Parathyroid adenoma (tissue), 2 donors: ENCODE measurements at regions not wholly inside any gene's neighbourhood (a gene's known extent, or its start where the extent isn't known, plus 50 kb on each side); places are given as distances from the start of the nearest gene placed in this dataset.

ENCODE experiments used
- H2AFZ ChIP-seq: fragments of 300-600 bp; sonication (generic); one replicate; pipeline ENCODE4 v1.7.0; 2017; ENCODE audit warnings: antibody characterized with exemption, mild to moderate bottlenecking
- H3K27ac ChIP-seq: fragments of 300-600 bp; sonication (generic); one replicate; pipeline ENCODE4 v1.7.0; 2017
- H3K27me3 ChIP-seq: fragments of 300-600 bp; sonication (generic); one replicate; pipeline ENCODE4 v1.7.0; 2017; ENCODE audit warnings: low read length; ENCODE audit not compliant: control insufficient read depth, insufficient read depth
- H3K36me3 ChIP-seq: fragments of 300-600 bp; sonication (generic); one replicate; pipeline ENCODE4 v1.7.0; 2017; ENCODE audit warnings: low read length; ENCODE audit not compliant: control insufficient read depth, insufficient read depth
- H3K4me1 ChIP-seq: fragments of 300-600 bp; sonication (generic); one replicate; pipeline ENCODE4 v1.7.0; 2017; ENCODE audit warnings: control low read depth
- H3K4me2 ChIP-seq: fragments of 300-600 bp; sonication (generic); one replicate; pipeline ENCODE4 v1.7.0; 2017; ENCODE audit warnings: low read length
- H3K4me3 ChIP-seq: fragments of 300-600 bp; sonication (generic); one replicate; pipeline ENCODE4 v1.7.0; 2017; ENCODE audit warnings: low read depth, low read length
- H3K79me2 ChIP-seq: fragments of 300-600 bp; sonication (generic); one replicate; pipeline ENCODE4 v1.7.0; 2017; ENCODE audit warnings: control low read depth
- H3K9ac ChIP-seq: fragments of 300-600 bp; sonication (generic); one replicate; pipeline ENCODE4 v1.7.0; 2017; ENCODE audit warnings: mild to moderate bottlenecking
- H3K9me3 ChIP-seq: fragments of 300-600 bp; sonication (generic); one replicate; pipeline ENCODE4 v1.7.0; 2017; ENCODE audit warnings: low read length; ENCODE audit not compliant: control insufficient read depth
- TF ChIP-seq, protein P1 (sequence below): fragments of 300-600 bp; sonication (generic); IDR thresholded peaks from one replicate; pipeline ENCODE4 v1.7.0; 2017; ENCODE audit warnings: antibody characterized with exemption, mild to moderate bottlenecking
- donor health status: primary hyperparathyroidism.

DNA sequence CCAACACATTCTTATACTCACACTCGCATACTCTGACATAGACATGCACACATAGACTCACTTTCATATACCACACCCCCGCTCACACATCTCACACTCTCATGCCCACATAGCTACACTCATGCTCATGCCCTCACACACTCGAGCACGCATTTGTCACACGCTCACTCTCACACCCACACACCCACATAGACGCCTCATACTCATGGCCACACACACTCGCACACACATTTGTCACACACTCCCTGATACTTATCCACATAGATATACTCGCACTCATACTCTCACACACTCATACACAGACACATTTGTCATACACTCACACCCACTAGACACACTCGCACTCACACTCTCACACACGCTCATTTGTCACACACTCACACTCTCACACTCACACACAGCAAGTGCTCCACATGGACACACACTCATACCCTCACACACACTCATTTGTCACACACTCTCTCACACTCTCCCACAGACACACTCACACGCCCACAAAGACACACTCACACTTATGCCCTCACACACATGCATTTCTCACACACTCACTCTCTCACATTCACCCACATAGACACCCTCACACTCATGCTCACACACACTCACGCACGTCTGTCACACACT, 50.9 kb downstream of the TNP1 start:
- peaks cover 3% of the 10 kb centered on the region for H3K4me1 ChIP-seq

GRCh38 chr2:216807857-216808272, 52.0 kb downstream of the TNP1 start:
- Histone ChIP-seq H3K9me3 (no peaks in the 10 kb centered on the region), H3K36me3 (no peaks in the 10 kb centered on the region), H3K27ac (no peak overlapping the region), H3K4me2 (no peak overlapping the region), H3K27me3 (no peaks in the 10 kb centered on the region), H3K79me2 (no peaks in the 10 kb centered on the region), H3K9ac (no peak overlapping the region), H3K4me3 (no peak overlapping the region), H2AFZ (peak overlapping the region; percentile 33), H3K4me1 (peaks cover 3% of the 10 kb centered on the region)
- TF ChIP-seq, protein P1, sequence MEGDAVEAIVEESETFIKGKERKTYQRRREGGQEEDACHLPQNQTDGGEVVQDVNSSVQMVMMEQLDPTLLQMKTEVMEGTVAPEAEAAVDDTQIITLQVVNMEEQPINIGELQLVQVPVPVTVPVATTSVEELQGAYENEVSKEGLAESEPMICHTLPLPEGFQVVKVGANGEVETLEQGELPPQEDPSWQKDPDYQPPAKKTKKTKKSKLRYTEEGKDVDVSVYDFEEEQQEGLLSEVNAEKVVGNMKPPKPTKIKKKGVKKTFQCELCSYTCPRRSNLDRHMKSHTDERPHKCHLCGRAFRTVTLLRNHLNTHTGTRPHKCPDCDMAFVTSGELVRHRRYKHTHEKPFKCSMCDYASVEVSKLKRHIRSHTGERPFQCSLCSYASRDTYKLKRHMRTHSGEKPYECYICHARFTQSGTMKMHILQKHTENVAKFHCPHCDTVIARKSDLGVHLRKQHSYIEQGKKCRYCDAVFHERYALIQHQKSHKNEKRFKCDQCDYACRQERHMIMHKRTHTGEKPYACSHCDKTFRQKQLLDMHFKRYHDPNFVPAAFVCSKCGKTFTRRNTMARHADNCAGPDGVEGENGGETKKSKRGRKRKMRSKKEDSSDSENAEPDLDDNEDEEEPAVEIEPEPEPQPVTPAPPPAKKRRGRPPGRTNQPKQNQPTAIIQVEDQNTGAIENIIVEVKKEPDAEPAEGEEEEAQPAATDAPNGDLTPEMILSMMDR, result no peak

More for the DNA sequence above, 50.9 kb downstream of the TNP1 start:
- TF ChIP-seq, protein P1, result no peak
- no peak overlapping the region for H3K9ac ChIP-seq
- H3K4me2 ChIP-seq, result no peak overlapping the region
- H3K4me3 ChIP-seq, result no peak overlapping the region
- H3K27ac ChIP-seq, result no peak overlapping the region
- H3K9me3 ChIP-seq, result no peaks in the 10 kb centered on the region
- no peaks in the 10 kb centered on the region for H3K27me3 ChIP-seq
- H3K79me2 ChIP-seq, result no peaks in the 10 kb centered on the region
- H3K36me3 ChIP-seq, result no peaks in the 10 kb centered on the region
- no peak overlapping the region for H2AFZ ChIP-seq

- Histone ChIP-seq H3K4me2 (no peak overlapping the region), H3K9ac (no peak overlapping the region), H3K79me2 (no peaks in the 10 kb centered on the region), H3K4me3 (no peak overlapping the region), H3K27me3 (no peaks in the 10 kb centered on the region), H3K27ac (no peak overlapping the region), H3K36me3 (no peaks in the 10 kb centered on the region), H3K9me3 (no peaks in the 10 kb centered on the region), H3K4me1 (peaks cover 3% of the 10 kb centered on the region), H2AFZ (no peak overlapping the region)
- TF ChIP-seq, protein P1, result no peak
Measured at GRCh38 chr2:216804357-216805350, 55.2 kb downstream of the TNP1 start.

DNA sequence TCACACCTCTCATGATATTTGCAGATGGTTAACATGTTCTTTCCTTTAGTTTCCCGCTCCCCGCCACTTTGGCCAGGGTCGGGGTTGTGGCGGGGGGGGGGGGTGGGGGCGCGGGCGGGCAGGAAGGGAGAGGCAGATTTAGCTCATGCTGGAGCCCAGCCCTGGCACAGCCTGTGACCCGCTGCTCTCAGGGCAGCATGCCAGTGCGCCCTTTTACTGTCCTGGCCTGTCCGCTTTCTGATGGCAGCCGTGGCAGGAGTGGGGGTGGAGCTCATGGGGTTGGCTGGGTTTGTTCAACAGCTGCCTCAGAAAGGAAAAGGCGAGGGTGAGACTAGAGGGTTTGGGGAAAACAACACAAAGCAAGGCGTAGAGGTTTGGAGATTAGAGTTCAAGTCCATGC, 56.1 kb downstream of the TNP1 start:
- H2AFZ ChIP-seq, result no peak overlapping the region
- peaks cover 3% of the 10 kb centered on the region for H3K4me1 ChIP-seq
- H3K9ac ChIP-seq, result no peak overlapping the region
- H3K27ac ChIP-seq, result no peak overlapping the region
- no peak overlapping the region for H3K4me2 ChIP-seq
- H3K79me2 ChIP-seq, result no peaks in the 10 kb centered on the region
- no peak overlapping the region for H3K4me3 ChIP-seq
- H3K27me3 ChIP-seq, result no peaks in the 10 kb centered on the region
- H3K9me3 ChIP-seq, result no peaks in the 10 kb centered on the region
- TF ChIP-seq, protein P1, result no peak
- H3K36me3 ChIP-seq, result no peaks in the 10 kb centered on the region
